T-helper 2 cell treated with Interferon-gamma antibody and Interleukin-4, amounts not matched to agents 100 ng/mL and 5 ng/mL, for 36 hours (primary cell): ENCODE measurements at regions not wholly inside any gene's neighbourhood (a gene's known extent, or its start where the extent isn't known, plus 50 kb on each side); places are given as distances from the start of the nearest gene placed in this dataset.

Experiments
- intact Hi-C: fragments of 100-400 bp; cut with micrococcal nuclease; formaldehyde crosslinking; loops from one replicate; pipeline ENCODE4 v1.15.1; 2023

DNA sequence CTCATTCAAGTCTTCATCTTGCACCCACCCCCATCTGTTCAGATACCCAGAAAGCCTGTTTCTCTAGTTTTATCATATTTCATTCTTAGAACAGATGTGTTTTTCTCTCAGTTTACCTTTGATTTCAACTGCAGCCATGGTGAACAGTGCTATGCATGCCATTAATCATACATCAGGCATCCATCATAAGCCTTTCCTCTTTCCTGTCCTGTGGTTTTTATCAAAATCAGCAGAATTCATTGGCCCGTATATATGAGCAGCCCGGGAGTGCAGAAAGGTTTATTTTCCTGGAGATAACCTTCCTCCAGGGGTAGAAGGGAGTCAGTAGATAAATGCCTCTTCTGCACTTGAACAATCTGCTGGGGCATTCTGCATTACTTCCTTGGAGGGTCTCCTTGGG is 65.7 kb downstream of the IL21 start:
- intact Hi-C loops = no loop called here

DNA sequence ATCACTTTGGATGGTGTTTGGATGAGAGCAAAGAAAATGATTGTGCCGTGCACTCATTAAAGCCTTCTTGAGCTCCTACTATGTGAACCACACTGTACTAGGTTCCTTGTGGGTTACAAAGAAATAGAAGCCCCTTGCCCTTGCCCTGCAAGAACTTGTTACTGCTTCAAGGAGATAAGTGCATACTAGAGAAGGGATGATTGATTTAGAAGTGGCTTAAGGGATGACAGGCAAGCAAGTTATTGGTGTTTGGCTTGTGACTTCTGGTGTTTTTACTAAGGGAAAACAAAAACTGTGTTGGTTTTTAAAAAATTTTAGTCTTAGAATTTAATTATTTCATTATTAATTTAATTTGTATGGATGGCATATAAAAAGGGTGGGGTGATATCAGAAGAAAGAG is 67.4 kb downstream of the IL21 start:
- intact Hi-C loops = no loop called here

DNA sequence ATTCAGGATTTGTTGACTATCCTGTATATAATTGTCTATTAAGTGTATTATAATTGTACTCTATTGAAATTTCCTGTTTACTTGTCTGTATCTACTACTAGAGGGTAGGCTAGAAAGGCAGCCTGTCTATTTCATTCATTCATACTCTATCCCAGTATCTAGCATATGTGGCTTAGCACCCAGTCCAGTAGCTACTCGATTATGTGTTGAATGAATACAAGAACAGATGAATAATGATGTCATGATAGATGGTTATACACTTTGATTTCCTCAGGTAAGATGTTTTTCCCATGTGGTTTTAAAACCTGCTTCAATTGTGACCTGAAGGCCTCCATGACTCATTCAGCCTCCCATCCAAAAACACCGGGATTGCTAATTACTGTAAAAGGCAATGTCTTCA is 68.0 kb downstream of the IL21 start:
- intact Hi-C loops = no loop called here

- intact Hi-C loops = no loop called here
Observed at GRCh38 chr4:122548886-122549630, 71.8 kb downstream of the IL21 start.

- intact Hi-C loops = no loop called here
Observed at GRCh38 chr4:122548452-122548851, 72.4 kb downstream of the IL21 start.

- intact Hi-C loops = no loop called here
Observed at GRCh38 chr4:122542411-122543236, 78.2 kb downstream of the IL21 start.

DNA sequence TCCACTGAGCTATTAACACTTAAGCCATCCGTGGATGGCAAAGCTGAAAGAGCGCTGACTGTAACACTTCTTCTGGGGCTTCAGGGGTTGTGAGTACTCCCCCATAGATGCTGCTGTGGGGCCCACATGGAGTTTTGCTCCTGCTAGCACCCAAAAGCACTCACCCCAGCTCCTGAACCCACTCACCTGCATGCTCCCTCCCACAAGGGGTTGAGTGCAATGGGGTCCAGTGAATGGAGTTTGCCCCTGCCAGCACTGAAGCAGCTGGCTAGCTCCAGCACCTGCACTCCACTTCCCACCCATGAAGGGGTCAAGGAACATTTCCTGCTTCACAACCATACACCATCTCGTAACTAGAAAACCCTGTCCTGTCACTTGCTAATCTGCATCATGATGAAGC is 78.9 kb downstream of the IL21 start:
- intact Hi-C loops = loop anchor here (2.0 kb wide), 1 partner anchor 85 kb away; the partner anchor contains the start of gene IL2

DNA sequence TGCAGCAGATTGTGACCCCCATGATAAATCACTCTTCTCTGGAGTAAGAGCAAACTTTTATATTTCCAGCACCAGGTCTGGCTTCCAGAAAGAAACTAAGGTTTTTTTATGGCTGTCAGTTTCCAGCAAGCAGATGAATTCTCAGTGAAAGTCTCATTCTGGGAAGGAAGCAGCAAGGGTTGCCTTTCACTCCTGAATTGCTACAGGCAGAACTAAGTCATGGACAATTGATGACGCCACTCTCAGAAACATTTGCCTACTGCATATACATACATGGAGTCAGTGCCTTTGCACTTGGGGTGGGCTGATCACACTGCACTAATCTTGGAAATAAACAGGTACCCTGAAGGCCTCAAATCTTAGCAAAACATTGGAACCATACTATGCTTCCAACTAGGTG is 80.0 kb downstream of the IL21 start:
- intact Hi-C loops = loop anchor here (1.0 to 2.0 kb wide), 3 partner anchors 37 to 84 kb away; partner anchors contain the start of gene IL2

DNA sequence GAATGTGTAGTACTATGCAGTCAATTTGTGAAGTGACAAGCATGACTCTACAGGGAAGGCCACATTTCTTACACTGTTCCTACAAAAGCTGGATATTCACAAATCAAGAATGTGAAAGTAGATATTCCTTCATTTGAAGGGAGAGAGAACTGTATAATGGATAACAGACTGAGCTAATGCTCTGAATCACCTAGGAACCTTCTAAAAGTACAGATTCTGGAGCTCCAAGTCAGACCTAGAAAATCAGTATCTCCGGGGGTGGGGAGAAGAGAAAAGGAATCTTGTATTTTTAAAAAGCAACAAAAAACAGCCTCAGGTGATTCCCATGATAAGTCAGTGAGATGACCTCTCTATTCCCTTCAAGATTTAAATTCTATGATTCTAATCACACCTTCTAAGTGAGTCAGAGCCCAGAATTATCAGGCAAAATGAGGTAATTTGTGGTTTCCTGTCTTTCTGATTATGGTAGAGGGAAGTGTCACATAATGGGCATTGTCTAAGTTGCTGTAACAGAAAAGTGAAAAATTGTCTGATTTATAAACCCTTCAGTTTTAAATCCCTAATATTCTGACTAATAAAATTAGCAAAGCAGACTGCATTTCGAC is 80.9 kb downstream of the IL21 start:
- intact Hi-C loops = loop anchor here (1.0 to 2.0 kb wide), 3 partner anchors 37 to 83 kb away; partner anchors contain the start of gene IL2

GRCh38 chr4:122537388-122538135 is 81.0 kb upstream of the IL2 start:
- intact Hi-C loops = no loop called here

- intact Hi-C loops = no loop called here
Observed at GRCh38 chr4:122536001-122536400, 79.5 kb upstream of the IL2 start.

GRCh38 chr4:122534776-122535175 is 78.3 kb upstream of the IL2 start:
- intact Hi-C loops = no loop called here

DNA sequence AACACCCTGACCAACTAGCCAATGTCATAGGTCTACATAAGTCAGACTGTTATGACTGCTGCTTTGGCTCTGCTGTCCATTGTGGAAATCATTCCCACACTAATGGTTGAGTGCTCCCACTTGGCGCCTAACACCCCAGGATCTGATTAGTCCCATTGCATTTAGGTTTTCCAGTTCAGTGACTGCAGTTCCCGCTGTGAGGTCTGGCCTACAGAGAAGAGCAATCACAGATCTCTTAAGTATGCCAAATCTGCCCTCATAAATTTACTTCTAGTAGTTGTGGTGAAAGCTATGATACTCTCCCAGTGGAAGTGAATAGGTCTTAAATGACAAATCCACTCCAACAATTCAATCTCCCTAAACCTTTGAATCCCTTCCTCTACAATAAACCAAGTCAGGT is 77.3 kb upstream of the IL2 start:
- intact Hi-C loops = no loop called here

DNA sequence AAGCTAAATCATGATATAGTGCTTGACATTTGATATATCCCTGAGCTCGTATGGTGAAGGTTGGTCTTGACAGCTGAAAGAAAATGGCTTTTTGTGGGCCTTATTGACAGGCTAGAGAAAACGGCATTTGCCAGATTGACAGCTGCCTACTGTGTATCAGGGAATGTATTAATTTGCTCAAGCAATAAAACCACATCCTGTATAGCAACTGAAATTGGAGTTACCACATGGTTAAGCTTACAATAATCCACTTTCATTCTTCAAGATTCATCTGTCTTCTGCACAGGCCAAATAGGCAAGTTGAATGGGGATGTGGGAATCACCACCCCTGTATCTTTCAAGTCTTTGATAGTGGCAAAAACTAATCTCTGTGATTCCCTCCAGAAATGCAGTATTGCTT is 76.2 kb upstream of the IL2 start:
- intact Hi-C loops = no loop called here

GRCh38 chr4:122531514-122531913 is 75.0 kb upstream of the IL2 start:
- intact Hi-C loops = no loop called here

DNA sequence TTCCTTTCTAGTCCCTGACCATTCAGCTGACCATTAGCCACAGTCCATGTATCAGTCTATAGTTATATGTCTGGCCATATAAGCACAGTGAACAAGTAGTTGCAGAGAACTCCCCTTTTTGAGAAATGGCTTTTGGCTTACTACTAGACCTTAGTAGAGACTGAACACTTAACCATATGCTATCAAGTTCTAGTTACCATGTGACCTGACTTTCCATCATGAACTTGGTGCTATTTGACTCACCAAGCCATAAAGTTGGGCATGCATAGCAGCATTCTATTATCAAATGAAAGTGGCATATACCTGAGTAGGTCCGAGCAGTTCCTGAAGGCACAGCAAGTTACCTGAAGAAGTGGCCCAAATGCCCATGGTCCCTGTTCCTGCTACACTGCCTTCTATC is 74.5 kb upstream of the IL2 start:
- intact Hi-C loops = no loop called here

DNA sequence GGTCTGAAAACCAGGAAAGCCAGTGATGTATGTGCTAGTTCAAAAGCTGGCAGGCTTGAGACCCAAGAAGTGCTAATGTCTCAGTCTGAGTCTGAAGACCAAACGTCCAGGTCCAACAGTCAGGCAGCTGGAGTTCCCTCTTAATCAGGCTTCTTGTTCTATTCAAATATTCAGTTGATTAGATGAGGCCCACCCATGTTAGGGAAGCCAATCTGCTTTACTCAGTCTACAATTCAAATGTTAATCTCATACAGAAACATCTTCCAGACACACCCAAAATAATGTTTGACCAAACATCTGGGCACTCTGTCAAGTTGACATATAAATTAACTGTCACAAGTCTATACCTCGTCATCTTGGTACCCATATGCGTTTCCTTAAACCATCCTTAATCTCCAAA is 72.4 kb upstream of the IL2 start:
- intact Hi-C loops = no loop called here

GRCh38 chr4:122525865-122526264 is 69.3 kb upstream of the IL2 start:
- intact Hi-C loops = no loop called here

DNA sequence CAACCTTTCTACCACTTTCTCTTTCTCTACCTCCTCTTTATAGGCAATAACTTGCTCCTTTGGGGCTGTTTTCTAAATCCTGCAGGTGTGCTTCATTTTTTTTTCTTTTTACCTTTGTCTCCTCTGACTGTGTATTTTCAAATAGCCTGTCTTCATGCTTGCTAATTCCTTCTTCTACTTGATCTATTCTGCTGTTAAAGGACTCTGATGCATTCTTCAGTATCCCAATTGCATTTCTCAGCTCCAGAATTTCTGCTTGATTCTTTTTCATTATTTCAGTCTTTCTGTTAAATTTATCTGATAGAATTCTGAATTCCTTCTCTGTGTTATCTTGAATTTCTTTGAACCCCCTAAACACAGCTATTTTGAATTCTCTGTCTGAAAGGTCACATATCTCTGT is 67.7 kb upstream of the IL2 start:
- intact Hi-C loops = no loop called here

DNA sequence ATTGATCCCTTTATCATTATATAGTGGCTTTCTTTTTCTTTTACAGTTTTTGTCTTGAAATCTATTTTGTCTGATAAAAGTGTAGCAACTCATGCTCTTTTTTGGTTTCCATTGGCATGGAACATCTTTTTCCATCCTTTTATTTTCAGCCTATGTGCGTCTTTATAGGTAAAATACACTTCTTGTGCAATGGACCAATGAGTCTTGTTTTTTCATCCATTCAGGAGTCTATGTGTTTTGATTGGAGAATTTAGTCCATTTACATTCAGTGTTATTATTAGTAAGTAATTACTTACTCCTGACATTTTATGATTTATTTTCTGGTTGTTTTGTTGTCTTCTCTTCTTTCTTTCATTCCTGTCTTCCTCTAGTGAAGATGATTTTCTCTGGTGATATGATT is 66.4 kb upstream of the IL2 start:
- intact Hi-C loops = no loop called here

GRCh38 chr4:122517345-122517744 is 60.8 kb upstream of the IL2 start:
- intact Hi-C loops = no loop called here

DNA sequence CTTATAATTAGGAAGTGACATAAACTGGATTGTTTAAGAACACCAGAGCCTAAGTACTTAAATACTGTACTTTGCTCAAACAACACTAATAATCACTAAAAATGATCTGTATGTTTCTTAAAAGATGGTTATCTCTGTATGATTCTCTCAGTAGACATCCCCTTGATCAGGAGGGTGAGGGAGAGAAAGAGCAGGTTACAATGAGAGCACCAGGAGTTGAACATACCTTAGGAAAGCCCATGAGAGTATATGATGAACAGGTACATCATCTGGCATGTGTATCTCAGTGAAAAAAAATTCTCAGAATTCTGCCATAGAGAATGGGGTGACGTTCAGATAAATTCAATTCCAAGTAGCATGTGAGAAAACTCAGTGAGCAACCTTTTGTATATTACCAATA is 59.9 kb upstream of the IL2 start:
- intact Hi-C loops = no loop called here
